Bronchial epithelial cell (primary cell): ENCODE measurements at regions not wholly inside any gene's neighbourhood (a gene's known extent, or its start where the extent isn't known, plus 50 kb on each side); places are given as distances from the start of the nearest gene placed in this dataset.

Experiments
- DNase-seq: peaks from one replicate; pipeline ENCODE4 v3.0.0-alpha.2; 2010; ENCODE audit warnings: low read depth
- FAIRE-seq: peaks from 2 replicates; lab custom pipeline; 2011; peaks lifted over from hg19 to GRCh38; lab: Jason Lieb, UNC
- H3K27me3 ChIP-seq: 2 replicates; pipeline ENCODE4 v1.5.1; 2011; ENCODE audit warnings: low read length; ENCODE audit not compliant: control insufficient read depth, insufficient read depth
- H3K36me3 ChIP-seq: 2 replicates; pipeline ENCODE4 v1.5.1; 2011; ENCODE audit warnings: low read length; ENCODE audit not compliant: control insufficient read depth, insufficient read depth
- H3K4me3 ChIP-seq: 2 replicates; pipeline ENCODE4 v1.5.1; 2011; ENCODE audit warnings: mild to moderate bottlenecking, low read depth, low read length, control low read depth
- TF ChIP-seq, protein P1 (sequence below): IDR thresholded peaks from 2 replicates; pipeline ENCODE4 v1.5.1; 2011; ENCODE audit warnings: mild to moderate bottlenecking, moderate library complexity, low read length, control low read depth, inconsistent platforms; ENCODE audit not compliant: insufficient read depth, severe bottlenecking

DNA sequence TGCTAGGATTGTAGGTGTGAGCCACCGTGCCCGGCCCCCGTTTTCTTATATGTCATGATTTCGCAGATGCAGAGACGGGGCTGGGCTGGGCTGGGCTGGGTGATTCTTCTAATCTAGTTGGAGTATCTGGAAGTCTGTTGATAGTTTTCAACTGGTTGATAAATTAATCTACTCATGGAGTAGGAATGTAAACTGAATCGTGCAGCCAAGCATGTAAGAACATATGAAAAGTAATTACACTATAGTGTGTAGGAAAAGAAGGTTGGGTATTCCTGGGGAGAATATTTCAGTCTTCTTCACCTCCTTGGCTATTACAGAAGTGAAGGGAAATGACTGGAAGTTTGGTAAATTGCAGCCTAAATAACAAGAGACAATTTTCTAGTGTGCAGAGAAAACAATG lies 82.6 kb upstream of the MAGI1 start:
- Histone ChIP-seq H3K27me3 (no peaks in the 10 kb centered on the region), H3K4me3 (no peak overlapping the region), H3K36me3 (no peaks in the 10 kb centered on the region)
- FAIRE-seq (no peak), DNase-seq (peak; percentile 38)
- TF ChIP-seq, protein P1, sequence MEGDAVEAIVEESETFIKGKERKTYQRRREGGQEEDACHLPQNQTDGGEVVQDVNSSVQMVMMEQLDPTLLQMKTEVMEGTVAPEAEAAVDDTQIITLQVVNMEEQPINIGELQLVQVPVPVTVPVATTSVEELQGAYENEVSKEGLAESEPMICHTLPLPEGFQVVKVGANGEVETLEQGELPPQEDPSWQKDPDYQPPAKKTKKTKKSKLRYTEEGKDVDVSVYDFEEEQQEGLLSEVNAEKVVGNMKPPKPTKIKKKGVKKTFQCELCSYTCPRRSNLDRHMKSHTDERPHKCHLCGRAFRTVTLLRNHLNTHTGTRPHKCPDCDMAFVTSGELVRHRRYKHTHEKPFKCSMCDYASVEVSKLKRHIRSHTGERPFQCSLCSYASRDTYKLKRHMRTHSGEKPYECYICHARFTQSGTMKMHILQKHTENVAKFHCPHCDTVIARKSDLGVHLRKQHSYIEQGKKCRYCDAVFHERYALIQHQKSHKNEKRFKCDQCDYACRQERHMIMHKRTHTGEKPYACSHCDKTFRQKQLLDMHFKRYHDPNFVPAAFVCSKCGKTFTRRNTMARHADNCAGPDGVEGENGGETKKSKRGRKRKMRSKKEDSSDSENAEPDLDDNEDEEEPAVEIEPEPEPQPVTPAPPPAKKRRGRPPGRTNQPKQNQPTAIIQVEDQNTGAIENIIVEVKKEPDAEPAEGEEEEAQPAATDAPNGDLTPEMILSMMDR, result no peak

- TF ChIP-seq, protein P1, result no peak
- FAIRE-seq, result peak; percentile 73
Measured at GRCh38 chr3:66115858-66116654, 77.3 kb upstream of the MAGI1 start.

GRCh38 chr3:66113542-66113941 lies 74.8 kb upstream of the MAGI1 start:
- no peak for FAIRE-seq
- H3K4me3 ChIP-seq, result no peak overlapping the region
- no peak for DNase-seq
- TF ChIP-seq, protein P1, result no peak
- no peaks in the 10 kb centered on the region for H3K36me3 ChIP-seq
- H3K27me3 ChIP-seq, result no peaks in the 10 kb centered on the region

More at GRCh38 chr3:66115858-66116654, 77.3 kb upstream of the MAGI1 start:
- H3K36me3 ChIP-seq, result no peaks in the 10 kb centered on the region
- H3K27me3 ChIP-seq, result no peaks in the 10 kb centered on the region
- H3K4me3 ChIP-seq, result no peak overlapping the region
- peak; percentile 85 for DNase-seq

- peak; percentile 33 for DNase-seq
- FAIRE-seq, result no peak
- H3K4me3 ChIP-seq, result no peak overlapping the region
- no peaks in the 10 kb centered on the region for H3K27me3 ChIP-seq
- TF ChIP-seq, protein P1, result no peak
- H3K36me3 ChIP-seq, result no peaks in the 10 kb centered on the region
Measured at GRCh38 chr3:66110840-66111239, 72.1 kb upstream of the MAGI1 start.

DNA sequence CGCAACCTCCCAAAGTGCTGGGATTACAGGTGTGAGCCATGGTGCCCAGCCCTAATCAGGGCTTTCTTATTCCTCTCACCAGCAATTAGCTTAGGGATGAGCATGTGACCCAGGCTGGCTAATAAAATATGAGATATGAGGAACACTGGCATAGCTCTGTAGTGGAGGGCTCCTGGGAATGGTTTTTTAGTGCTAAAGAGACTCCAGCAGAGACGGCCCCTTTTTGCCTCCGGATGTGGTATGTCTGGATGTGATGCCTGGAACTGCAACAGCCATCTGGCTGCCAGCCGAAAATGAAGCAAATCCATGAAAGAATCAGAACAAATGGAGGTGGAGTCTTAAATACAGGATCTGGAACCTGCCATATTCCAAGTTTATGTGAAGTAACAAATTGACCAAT lies 69.1 kb upstream of the MAGI1 start:
- Histone ChIP-seq H3K27me3 (no peaks in the 10 kb centered on the region), H3K4me3 (no peak overlapping the region), H3K36me3 (no peaks in the 10 kb centered on the region)
- no peak for DNase-seq
- no peak for FAIRE-seq
- TF ChIP-seq, protein P1, result no peak

- H3K27me3 ChIP-seq, result no peaks in the 10 kb centered on the region
- H3K36me3 ChIP-seq, result no peaks in the 10 kb centered on the region
- H3K4me3 ChIP-seq, result no peak overlapping the region
- DNase-seq (peak; percentile 15), FAIRE-seq (no peak)
- TF ChIP-seq, protein P1, result no peak
Measured at GRCh38 chr3:66106788-66107187, 68.1 kb upstream of the MAGI1 start.
